ENCODE measurements at regions not wholly inside any gene's neighbourhood (a gene's known extent, or its start where the extent isn't known, plus 50 kb on each side); places are given as distances from the start of the nearest gene placed in this dataset.

GRCh38 chr2:138235041-138235440 lies 266.5 kb upstream of the SPOPL start:
- DNase-seq (ENCODE audit: low read depth) (no peak), FAIRE-seq (no peak)
- H3K9me3 ChIP-seq (ENCODE audit: insufficient read depth, low read depth, low read length) = no peaks in the 10 kb centered on the region
- no peak overlapping the region for H3K9ac ChIP-seq (ENCODE audit: low read length)
- Mint-ChIP-seq H3K4me3 (ENCODE audit: unreplicated experiment) (no peak overlapping the region), H3K27me3 (ENCODE audit: low read depth, unreplicated experiment) (no peaks in the 10 kb centered on the region), H3K36me3 (ENCODE audit: low read depth, unreplicated experiment) (no peaks in the 10 kb centered on the region), H3K9me3 (ENCODE audit: unreplicated experiment) (no peaks in the 10 kb centered on the region), H3K27ac (ENCODE audit: unreplicated experiment) (no peak overlapping the region), H3K4me1 (ENCODE audit: low read depth, unreplicated experiment) (peaks cover under 1% of the 10 kb centered on the region)
- no peaks in the 10 kb centered on the region for H3K4me1 ChIP-seq (ENCODE audit: insufficient read depth, low read length)
- H3K36me3 ChIP-seq (ENCODE audit: insufficient read depth, low read length) = no peaks in the 10 kb centered on the region
- no peak overlapping the region for H2AFZ ChIP-seq (ENCODE audit: low read depth, low read length)
- no peak overlapping the region for H3K4me2 ChIP-seq (ENCODE audit: low read length)
- no peaks in the 10 kb centered on the region for H3K79me2 ChIP-seq (ENCODE audit: insufficient read depth, low read length)
- TF ChIP-seq EZH2 (IDR thresholded peaks at IDR 0.05; ENCODE audit: insufficient read depth, low read length) (no peak), CTCF (IDR thresholded peaks at IDR 0.05; ENCODE audit: insufficient read depth, low read depth, low read length) (no peak)
- H3K27ac ChIP-seq (ENCODE audit: low read depth, low read length) = no peak overlapping the region
- no peak overlapping the region for H3K4me3 ChIP-seq (ENCODE audit: insufficient read depth, low read depth, low read length)
- no peaks in the 10 kb centered on the region for H3K27me3 ChIP-seq (ENCODE audit: insufficient read depth, low read length)
- no peaks in the 10 kb centered on the region for H4K20me1 ChIP-seq (ENCODE audit: insufficient read depth, low read length)

GRCh38 chr2:138236142-138236541 lies 265.4 kb upstream of the SPOPL start:
- Histone ChIP-seq H3K4me2 (ENCODE audit: low read length) (no peak overlapping the region), H3K4me3 (ENCODE audit: insufficient read depth, low read depth, low read length) (no peak overlapping the region), H3K4me1 (ENCODE audit: insufficient read depth, low read length) (no peaks in the 10 kb centered on the region), H3K27me3 (ENCODE audit: insufficient read depth, low read length) (no peaks in the 10 kb centered on the region), H4K20me1 (ENCODE audit: insufficient read depth, low read length) (no peaks in the 10 kb centered on the region), H3K27ac (ENCODE audit: low read depth, low read length) (no peak overlapping the region), H3K36me3 (ENCODE audit: insufficient read depth, low read length) (no peaks in the 10 kb centered on the region), H3K9ac (ENCODE audit: low read length) (no peak overlapping the region), H3K79me2 (ENCODE audit: insufficient read depth, low read length) (no peaks in the 10 kb centered on the region), H3K9me3 (ENCODE audit: insufficient read depth, low read depth, low read length) (no peaks in the 10 kb centered on the region), H2AFZ (ENCODE audit: low read depth, low read length) (no peak overlapping the region)
- Mint-ChIP-seq H3K4me1 (ENCODE audit: low read depth, unreplicated experiment) (peaks cover 2% of the 10 kb centered on the region), H3K27ac (ENCODE audit: unreplicated experiment) (no peak overlapping the region), H3K27me3 (ENCODE audit: low read depth, unreplicated experiment) (no peaks in the 10 kb centered on the region), H3K4me3 (ENCODE audit: unreplicated experiment) (no peak overlapping the region), H3K9me3 (ENCODE audit: unreplicated experiment) (no peaks in the 10 kb centered on the region), H3K36me3 (ENCODE audit: low read depth, unreplicated experiment) (no peaks in the 10 kb centered on the region)
- TF ChIP-seq EZH2 (IDR thresholded peaks at IDR 0.05; ENCODE audit: insufficient read depth, low read length) (no peak), CTCF (IDR thresholded peaks at IDR 0.05; ENCODE audit: insufficient read depth, low read depth, low read length) (no peak)
- DNase-seq (ENCODE audit: low read depth) (no peak), FAIRE-seq (no peak)

- no peaks in the 10 kb centered on the region for H3K79me2 ChIP-seq (ENCODE audit: insufficient read depth, low read length)
- no peak for DNase-seq (ENCODE audit: low read depth)
- no peak overlapping the region for H3K27ac ChIP-seq (ENCODE audit: low read depth, low read length)
- H3K9me3 ChIP-seq (ENCODE audit: insufficient read depth, low read depth, low read length) = no peaks in the 10 kb centered on the region
- no peak overlapping the region for H3K9ac ChIP-seq (ENCODE audit: low read length)
- Mint-ChIP-seq H3K4me1 (ENCODE audit: low read depth, unreplicated experiment) (peaks cover 2% of the 10 kb centered on the region), H3K9me3 (ENCODE audit: unreplicated experiment) (no peaks in the 10 kb centered on the region), H3K27ac (ENCODE audit: unreplicated experiment) (no peak overlapping the region), H3K27me3 (ENCODE audit: low read depth, unreplicated experiment) (no peaks in the 10 kb centered on the region), H3K4me3 (ENCODE audit: unreplicated experiment) (no peak overlapping the region), H3K36me3 (ENCODE audit: low read depth, unreplicated experiment) (no peaks in the 10 kb centered on the region)
- no peak overlapping the region for H3K4me3 ChIP-seq (ENCODE audit: insufficient read depth, low read depth, low read length)
- H3K4me2 ChIP-seq (ENCODE audit: low read length) = no peak overlapping the region
- TF ChIP-seq CTCF (IDR thresholded peaks at IDR 0.05; ENCODE audit: insufficient read depth, low read depth, low read length) (no peak), EZH2 (IDR thresholded peaks at IDR 0.05; ENCODE audit: insufficient read depth, low read length) (no peak)
- H4K20me1 ChIP-seq (ENCODE audit: insufficient read depth, low read length) = no peaks in the 10 kb centered on the region
- no peaks in the 10 kb centered on the region for H3K36me3 ChIP-seq (ENCODE audit: insufficient read depth, low read length)
- H3K27me3 ChIP-seq (ENCODE audit: insufficient read depth, low read length) = no peaks in the 10 kb centered on the region
- H3K4me1 ChIP-seq (ENCODE audit: insufficient read depth, low read length) = no peaks in the 10 kb centered on the region
- no peak overlapping the region for H2AFZ ChIP-seq (ENCODE audit: low read depth, low read length)
- no peak for FAIRE-seq
These were observed 263.7 kb upstream of the SPOPL start for GRCh38 chr2:138237667-138238384.
